Lung (tissue), 11 donors: ENCODE measurements at regions not wholly inside any gene's neighbourhood (a gene's known extent, or its start where the extent isn't known, plus 50 kb on each side); places are given as distances from the start of the nearest gene placed in this dataset.

Source experiments
- ATAC-seq: fragments of 200-7000 bp; cut with Tn5 transposase; one replicate; pipeline ENCODE4 v1.9.1; 2020; ENCODE audit warnings: moderate number of reproducible peaks; ENCODE audit not compliant: insufficient read depth, low FRiP score
- DNase-seq, 3 donors: peaks; one replicate each; pipeline ENCODE4 v3.0.0-alpha.2; 2013 to 2017
- H3K27ac ChIP-seq, 2 donors: one replicate each; pipeline ENCODE4 v1.5.1; 2013; ENCODE audit warnings: mild to moderate bottlenecking in 2 of 2, moderate library complexity in 2 of 2, control low read depth in 1 of 2, inconsistent platforms in 1 of 2, low read depth in 1 of 2, low read length in 1 of 2
- H3K27me3 ChIP-seq, 3 donors: one replicate each; pipeline ENCODE4 v1.5.1; 2013; ENCODE audit warnings: low read length in 2 of 3; ENCODE audit not compliant: control insufficient read depth in 3 of 3, insufficient read depth in 3 of 3
- H3K36me3 ChIP-seq, 4 donors: one replicate each; pipeline ENCODE4 v1.5.1; 2013; ENCODE audit warnings: low read length in 4 of 4, mild to moderate bottlenecking in 1 of 4, moderate library complexity in 1 of 4; ENCODE audit not compliant: control insufficient read depth in 4 of 4, insufficient read depth in 4 of 4
- H3K4me1 ChIP-seq, 5 donors: one replicate each; pipeline ENCODE4 v1.5.1; 2013; ENCODE audit warnings: low read length in 5 of 5, mild to moderate bottlenecking in 2 of 5, moderate library complexity in 1 of 5; ENCODE audit not compliant: control insufficient read depth in 5 of 5, insufficient read depth in 5 of 5
- H3K4me3 ChIP-seq: one replicate; pipeline ENCODE4 v1.5.1; 2013; ENCODE audit warnings: mild to moderate bottlenecking, control low read depth, moderate library complexity
- H3K9ac ChIP-seq, 2 donors: one replicate each; pipeline ENCODE4 v1.5.1; 2013; ENCODE audit warnings: low read length in 2 of 2, control low read depth in 1 of 2; ENCODE audit not compliant: insufficient read depth in 1 of 2
- H3K9me3 ChIP-seq, 4 donors: one replicate each; pipeline ENCODE4 v1.5.1; 2013; ENCODE audit warnings: low read length in 3 of 4, mild to moderate bottlenecking in 1 of 4, moderate library complexity in 1 of 4; ENCODE audit not compliant: control insufficient read depth in 4 of 4, insufficient read depth in 3 of 4
- CTCF ChIP-seq: IDR thresholded peaks from 2 replicates; pipeline ENCODE4 v1.5.1; 2012; ENCODE audit warnings: mild to moderate bottlenecking; ENCODE audit errors: control extremely low read depth, extremely low read depth
- whole genome bisulfite sequencing, 2 donors: extraction: QIAGEN DNeasy Blood & Tissue Kit; methylation state at CpG; one replicate each; pipeline ENCODE4 v1.1.7; 2013; 5-methylcytosine and 5-hydroxymethylcytosine counted together
- donor health status: control.
- donor health status: control.
- donor health status: Bipolar disorder and iron deficiency.
- donor health status: healthy.
- donor health status: DM: yes; HTN: yes; CAD: no.

DNA sequence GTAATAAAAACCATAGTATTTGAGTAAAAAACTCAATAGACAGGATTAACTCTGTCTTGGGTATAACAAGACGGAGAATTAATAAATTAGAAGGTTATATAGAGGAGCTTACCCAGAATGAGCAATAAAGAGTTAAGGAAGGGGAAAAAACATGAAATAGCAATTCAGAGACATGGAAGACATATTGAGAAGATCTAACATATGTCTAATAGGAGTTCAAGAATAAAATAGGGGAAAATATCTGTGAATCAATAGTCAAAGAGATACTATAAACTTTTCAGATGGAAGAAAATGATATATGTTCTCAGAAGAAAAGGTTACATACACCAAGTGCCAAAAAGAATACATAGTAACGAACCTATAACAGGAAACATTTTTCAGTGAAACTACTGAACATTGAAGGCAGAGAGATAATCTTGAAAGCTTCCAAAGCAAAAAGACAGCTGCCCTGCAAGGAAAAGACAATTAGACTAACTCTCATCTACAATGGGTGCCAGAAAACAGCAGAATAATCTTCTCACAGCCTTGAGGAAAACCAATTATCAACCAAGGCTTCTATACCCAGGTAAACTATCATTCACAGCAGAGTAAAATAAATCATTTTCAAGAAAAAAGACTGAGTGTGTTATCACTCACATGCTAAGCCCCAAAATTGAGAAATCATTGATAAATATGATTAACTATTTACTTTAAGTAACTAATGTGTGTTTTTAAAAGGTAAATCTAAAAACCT is 106.0 kb downstream of the ENC1 start:
- WGBS, 2 donors, result 93 to 100% methylated on average over 2 of the region's 2 CpGs
- Histone ChIP-seq H3K36me3 (no peaks in the 10 kb centered on the region), H3K4me1 (peaks cover 0 to 13% (median 4%) of the 10 kb centered on the region in 5 donors), H3K27ac (no peak overlapping the region), H3K27me3 (no peaks in the 10 kb centered on the region), H3K9me3 (peaks cover 0 to 4% (median under 1%) of the 10 kb centered on the region in 4 donors), H3K9ac (no peak overlapping the region), H3K4me3 (no peak overlapping the region)
- DNase-seq (no peak), ATAC-seq (no peak)
- no peak for TF ChIP-seq CTCF

DNA sequence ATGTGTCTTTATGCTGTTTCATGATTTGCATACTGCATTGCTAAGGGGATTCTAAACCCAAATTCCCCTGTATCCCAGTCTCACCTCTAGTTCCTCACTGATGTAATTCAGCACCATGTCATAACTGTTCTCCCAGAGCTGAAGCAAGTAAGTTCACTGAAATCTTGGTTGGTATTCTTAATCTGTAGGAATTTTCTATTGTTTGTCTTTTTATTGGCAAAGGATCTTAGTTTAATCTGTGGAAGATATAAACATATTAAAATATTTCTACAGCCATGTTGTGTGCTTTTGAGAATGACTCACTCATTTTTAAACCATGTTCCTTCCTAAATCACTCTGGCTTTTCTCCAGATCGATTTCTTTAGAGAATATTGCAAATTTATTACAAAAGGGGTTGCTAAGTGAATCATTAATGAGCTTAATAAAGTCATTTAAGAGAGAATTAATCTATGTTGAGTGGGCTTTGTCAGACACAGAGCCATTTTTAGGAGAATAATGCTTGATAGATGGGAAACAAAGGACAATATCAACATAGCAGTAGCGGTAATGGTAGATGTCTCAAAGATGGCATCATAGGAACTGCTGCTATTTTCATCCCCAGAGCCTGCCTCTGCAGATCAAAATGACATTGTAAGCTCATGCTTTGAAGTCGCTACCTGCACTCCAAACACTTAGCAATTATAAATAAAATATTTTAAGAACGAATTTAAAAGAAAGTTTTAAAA is 110.0 kb downstream of the ENC1 start:
- no peak overlapping the region for H3K9ac ChIP-seq
- H3K9me3 ChIP-seq, result peaks cover 0 to 4% (median under 1%) of the 10 kb centered on the region in 4 donors
- DNase-seq (no peak), ATAC-seq (no peak)
- no peaks in the 10 kb centered on the region for H3K27me3 ChIP-seq
- H3K27ac ChIP-seq, result no peak overlapping the region
- 74 to 89% methylated on average over 4 of the region's 4 CpGs for WGBS, 2 donors
- TF ChIP-seq CTCF, result no peak
- no peak overlapping the region for H3K4me3 ChIP-seq
- H3K4me1 ChIP-seq, result no peaks in the 10 kb centered on the region
- no peaks in the 10 kb centered on the region for H3K36me3 ChIP-seq

DNA sequence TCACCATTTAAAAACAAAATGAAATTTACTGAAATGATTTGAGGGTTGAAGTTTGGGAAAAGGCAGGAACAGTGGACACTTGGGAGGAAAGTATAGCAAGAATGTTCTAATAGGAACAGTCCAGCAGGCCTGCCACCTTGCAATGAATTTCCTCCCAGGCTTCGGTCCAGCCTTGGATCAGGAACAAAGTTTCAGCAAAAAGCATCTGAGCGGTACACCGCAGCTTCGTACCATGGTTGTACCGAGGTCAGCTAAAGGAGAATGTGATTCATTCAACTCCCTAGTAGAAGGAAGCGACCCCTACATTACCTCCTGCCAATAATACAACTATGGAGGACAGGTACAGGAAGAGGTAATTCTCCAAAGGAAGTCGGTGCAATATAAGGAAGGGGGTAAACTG is 111.4 kb downstream of the ENC1 start:
- H3K9me3 ChIP-seq, result peaks cover 0 to 4% (median 0%) of the 10 kb centered on the region in 4 donors
- DNase-seq, result no peak
- no peak for ATAC-seq
- H3K4me1 ChIP-seq, result no peaks in the 10 kb centered on the region
- H3K9ac ChIP-seq, result no peak overlapping the region
- no peak overlapping the region for H3K27ac ChIP-seq
- WGBS, 2 donors, result 91 to 94% methylated on average over 7 of the region's 7 CpGs
- no peaks in the 10 kb centered on the region for H3K36me3 ChIP-seq
- no peak overlapping the region for H3K4me3 ChIP-seq
- TF ChIP-seq CTCF, result no peak
- H3K27me3 ChIP-seq, result no peaks in the 10 kb centered on the region
